HUES6 (cell line): ENCODE measurements at regions not wholly inside any gene's neighbourhood (a gene's known extent, or its start where the extent isn't known, plus 50 kb on each side); places are given as distances from the start of the nearest gene placed in this dataset.

Source experiments
- H3K27ac ChIP-seq: 2 replicates; pipeline ENCODE4 v1.7.0; 2013; ENCODE audit warnings: low read depth, mild to moderate bottlenecking, low read length, inconsistent platforms
- H3K27me3 ChIP-seq: 2 replicates; pipeline ENCODE4 v1.6.1; 2013; ENCODE audit warnings: low read length; ENCODE audit not compliant: control insufficient read depth, insufficient read depth
- H3K36me3 ChIP-seq: 2 replicates; pipeline ENCODE4 v1.6.1; 2013; ENCODE audit warnings: low read length; ENCODE audit not compliant: control insufficient read depth, insufficient read depth
- H3K4me1 ChIP-seq: 2 replicates; pipeline ENCODE4 v1.6.1; 2013; ENCODE audit warnings: low read length; ENCODE audit not compliant: control insufficient read depth, insufficient read depth
- H3K4me3 ChIP-seq: 2 replicates; pipeline ENCODE4 v1.5.1; 2013; ENCODE audit warnings: low read depth, low read length
- H3K9ac ChIP-seq: one replicate; pipeline ENCODE4 v1.6.1; 2013; ENCODE audit warnings: mild to moderate bottlenecking, low read length
- H3K9me3 ChIP-seq: 2 replicates; pipeline ENCODE4 v1.6.1; 2013; ENCODE audit warnings: low read depth, low read length; ENCODE audit not compliant: control insufficient read depth, insufficient read depth

DNA sequence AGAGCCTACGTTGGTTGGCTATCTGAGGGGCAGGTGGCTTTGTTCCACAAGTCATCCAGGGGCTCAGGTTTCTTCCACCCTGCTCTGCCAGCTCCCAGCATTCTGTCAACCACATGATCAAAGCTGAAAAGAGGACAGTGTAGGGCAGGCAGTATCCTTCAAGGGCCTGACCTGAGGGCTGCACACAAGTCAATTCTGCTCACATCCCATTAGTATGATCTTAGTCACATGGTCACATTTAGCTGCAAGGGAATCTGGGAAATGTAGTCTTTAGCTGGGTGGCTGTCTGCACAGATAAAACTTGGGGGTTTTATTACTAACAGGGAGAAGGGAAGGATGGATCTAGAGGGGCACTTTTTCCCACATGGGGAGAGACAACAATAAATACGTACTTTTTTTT, 97.3 kb downstream of the SALL1 start:
- H3K4me1 ChIP-seq, result peaks cover 4% of the 10 kb centered on the region; the same call in 1 of the 2 replicates
- H3K9me3 ChIP-seq, result no peaks in the 10 kb centered on the region
- no peak overlapping the region for H3K9ac ChIP-seq
- no peak overlapping the region for H3K27ac ChIP-seq
- peaks cover 9% of the 10 kb centered on the region for H3K27me3 ChIP-seq
- no peak overlapping the region for H3K4me3 ChIP-seq
- no peaks in the 10 kb centered on the region for H3K36me3 ChIP-seq

DNA sequence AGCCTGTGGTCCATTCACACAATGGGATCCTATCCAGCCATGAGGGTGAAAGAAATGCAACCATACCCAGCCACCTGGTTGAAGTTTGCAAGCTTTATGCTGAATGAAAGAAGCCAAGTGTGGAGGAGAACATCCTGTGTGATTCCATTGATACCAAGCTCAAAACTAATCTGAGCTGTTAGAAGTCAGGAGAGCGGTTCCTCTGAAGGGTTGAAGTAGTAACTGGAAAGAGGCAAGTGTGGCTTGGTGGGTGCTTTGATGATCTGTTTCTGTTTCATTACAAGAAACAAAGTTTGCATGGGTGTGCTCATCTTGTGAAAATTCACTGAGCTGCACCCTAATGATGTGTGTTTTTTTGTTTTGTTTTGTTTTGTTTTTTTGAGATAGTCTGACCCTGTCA, 99.4 kb downstream of the SALL1 start:
- Histone ChIP-seq H3K9ac (no peak overlapping the region), H3K4me3 (no peak overlapping the region), H3K36me3 (no peaks in the 10 kb centered on the region), H3K27ac (no peak overlapping the region), H3K9me3 (no peaks in the 10 kb centered on the region), H3K4me1 (peaks cover 10% of the 10 kb centered on the region; the same call in 1 of the 2 replicates), H3K27me3 (no peaks in the 10 kb centered on the region)

DNA sequence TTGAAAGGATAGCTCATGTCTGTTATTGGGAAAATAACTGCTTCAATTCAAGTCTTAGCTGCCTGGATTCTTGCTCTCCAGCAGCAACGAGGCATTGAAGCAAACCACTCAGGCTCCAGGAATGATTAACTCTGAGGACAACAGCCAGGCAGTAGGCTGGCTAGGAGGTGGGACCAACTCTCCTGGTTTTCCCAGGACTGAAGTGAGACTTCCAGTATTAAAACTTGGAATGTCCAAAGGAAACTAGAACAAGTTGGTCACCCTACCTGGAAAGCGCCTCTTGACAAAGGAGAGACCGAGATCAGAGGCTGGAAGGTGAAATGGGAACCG, 100.7 kb downstream of the SALL1 start:
- H3K4me3 ChIP-seq, result no peak overlapping the region
- H3K27me3 ChIP-seq, result no peaks in the 10 kb centered on the region
- H3K36me3 ChIP-seq, result no peaks in the 10 kb centered on the region
- H3K9me3 ChIP-seq, result no peaks in the 10 kb centered on the region
- no peak overlapping the region for H3K27ac ChIP-seq
- H3K9ac ChIP-seq, result no peak overlapping the region
- H3K4me1 ChIP-seq, result peaks cover 10% of the 10 kb centered on the region; the same call in 1 of the 2 replicates

DNA sequence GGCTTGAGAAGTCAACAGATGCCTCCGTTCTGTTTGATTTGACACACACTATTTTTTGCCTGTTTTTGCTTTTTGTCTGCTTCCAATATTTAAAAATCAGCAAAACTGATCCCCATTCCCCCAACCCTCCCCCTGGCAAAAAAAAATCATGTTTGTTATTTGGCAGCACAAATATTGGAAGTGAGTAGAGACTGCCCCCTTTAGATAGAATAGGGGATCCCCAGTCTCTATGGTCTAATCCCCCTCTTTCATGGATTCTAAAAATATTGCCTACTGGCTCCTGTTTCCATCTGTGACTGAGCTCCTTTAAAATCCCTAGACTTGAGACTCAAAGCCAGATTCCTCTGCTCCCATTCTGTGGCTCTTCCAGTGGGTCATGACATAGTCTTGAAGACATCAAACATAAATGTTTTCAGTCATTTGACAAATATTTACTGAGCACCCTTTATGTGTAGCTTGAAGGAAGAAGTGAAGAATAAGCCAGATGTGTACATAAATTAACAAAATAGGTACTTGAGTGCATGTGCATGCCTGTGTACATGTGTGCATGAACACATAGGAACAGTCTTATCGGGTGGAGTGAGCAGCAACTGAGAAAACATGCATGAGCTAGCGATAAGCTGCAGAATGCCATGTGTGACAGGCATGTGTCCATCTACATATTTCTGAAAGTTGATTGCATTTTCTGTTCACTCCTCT, 101.2 kb downstream of the SALL1 start:
- Histone ChIP-seq H3K9ac (no peak overlapping the region), H3K36me3 (no peaks in the 10 kb centered on the region), H3K4me3 (no peak overlapping the region), H3K4me1 (peaks cover 10% of the 10 kb centered on the region; the same call in 1 of the 2 replicates), H3K27me3 (no peaks in the 10 kb centered on the region), H3K9me3 (no peaks in the 10 kb centered on the region), H3K27ac (no peak overlapping the region)

DNA sequence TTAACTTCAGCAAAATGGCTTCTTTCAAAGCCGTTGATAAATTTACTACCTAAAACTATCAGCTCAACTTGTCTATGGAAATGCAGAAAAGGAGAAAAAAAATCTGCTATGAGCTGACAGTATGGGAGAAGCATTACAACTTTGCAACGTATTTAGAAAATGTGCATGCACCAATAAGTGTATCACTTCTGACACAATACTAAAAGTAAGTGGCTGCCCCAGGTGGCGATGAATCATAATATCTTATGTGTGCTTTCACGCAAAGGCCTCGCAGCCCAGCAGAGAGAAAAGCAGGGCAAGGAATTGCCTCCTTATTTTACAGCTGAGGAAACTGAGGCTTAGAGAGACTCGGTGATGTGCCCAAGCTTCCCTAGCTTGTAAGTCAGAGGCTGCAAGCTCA, 101.8 kb downstream of the SALL1 start:
- Histone ChIP-seq H3K36me3 (no peaks in the 10 kb centered on the region), H3K4me1 (peaks cover 10% of the 10 kb centered on the region; the same call in 1 of the 2 replicates), H3K9ac (no peak overlapping the region), H3K4me3 (no peak overlapping the region), H3K9me3 (no peaks in the 10 kb centered on the region), H3K27ac (no peak overlapping the region), H3K27me3 (no peaks in the 10 kb centered on the region)

DNA sequence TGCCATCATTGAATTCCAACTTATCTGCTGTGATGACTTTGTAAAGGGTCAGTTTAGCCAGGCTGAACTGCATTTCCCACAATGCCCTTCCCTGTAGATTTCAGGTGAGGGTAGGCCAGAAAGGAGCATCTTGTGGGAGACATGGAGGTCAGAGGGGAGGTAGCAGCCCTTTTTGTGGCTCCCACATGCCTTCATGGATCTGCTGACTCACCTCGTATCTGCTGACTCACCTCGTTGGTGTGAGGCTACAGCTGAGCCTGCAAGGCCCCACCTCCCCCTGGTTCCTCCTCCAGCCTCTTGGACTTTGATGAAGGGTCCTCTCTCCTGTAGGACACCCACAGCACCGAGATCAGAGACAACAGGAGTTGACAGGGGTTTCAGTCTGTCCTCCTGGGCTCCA, 102.5 kb downstream of the SALL1 start:
- Histone ChIP-seq H3K27ac (no peak overlapping the region), H3K4me1 (peaks cover 10% of the 10 kb centered on the region; the same call in 1 of the 2 replicates), H3K36me3 (no peaks in the 10 kb centered on the region), H3K9me3 (no peaks in the 10 kb centered on the region), H3K4me3 (no peak overlapping the region), H3K27me3 (no peaks in the 10 kb centered on the region), H3K9ac (no peak overlapping the region)

DNA sequence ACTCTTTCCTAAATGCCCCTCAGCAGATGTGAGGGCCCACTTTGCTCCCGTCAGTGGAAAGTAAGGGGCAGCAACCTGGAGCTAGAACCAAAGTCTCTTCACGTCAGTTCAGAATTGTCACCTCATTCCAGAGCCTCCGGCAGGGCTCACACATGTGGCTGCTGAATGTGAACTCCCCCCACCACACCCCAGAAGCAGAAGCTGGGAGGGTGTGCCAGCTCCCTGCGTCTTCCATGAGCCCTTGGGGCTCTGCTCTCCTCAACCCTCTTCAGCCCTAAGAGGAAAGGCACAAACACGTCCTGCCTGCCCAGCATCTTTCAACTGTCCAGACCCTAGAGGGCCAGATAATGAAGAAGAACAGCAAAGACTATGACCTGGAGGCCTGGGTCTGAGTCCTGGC, 105.3 kb downstream of the SALL1 start:
- Histone ChIP-seq H3K4me3 (no peak overlapping the region), H3K27ac (no peak overlapping the region), H3K9ac (no peak overlapping the region), H3K9me3 (no peaks in the 10 kb centered on the region), H3K27me3 (no peaks in the 10 kb centered on the region), H3K4me1 (peaks cover 10% of the 10 kb centered on the region; the same call in 1 of the 2 replicates), H3K36me3 (no peaks in the 10 kb centered on the region)

DNA sequence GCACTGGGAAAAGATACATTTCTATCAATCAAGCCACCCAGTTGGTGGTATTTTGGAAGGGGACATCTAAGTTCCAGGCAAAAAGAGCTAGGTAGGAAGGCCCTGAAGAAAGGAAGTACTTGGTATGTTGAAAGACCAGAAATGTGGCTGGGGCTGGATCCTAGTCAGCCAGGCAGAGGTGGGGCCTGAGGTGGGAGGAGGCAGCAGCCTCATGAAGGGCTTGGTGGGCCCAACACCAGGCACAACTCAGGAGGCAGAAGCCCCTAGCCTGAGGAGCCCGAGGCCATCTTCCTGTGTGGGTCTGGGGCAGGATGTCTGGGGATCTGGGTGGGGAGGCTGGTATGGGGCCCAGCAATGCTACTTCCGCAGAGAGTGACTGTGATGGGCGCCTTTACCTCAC, 105.9 kb downstream of the SALL1 start:
- Histone ChIP-seq H3K9me3 (no peaks in the 10 kb centered on the region), H3K27ac (no peak overlapping the region), H3K4me3 (no peak overlapping the region), H3K36me3 (no peaks in the 10 kb centered on the region), H3K9ac (no peak overlapping the region), H3K4me1 (peaks cover 10% of the 10 kb centered on the region; the same call in 1 of the 2 replicates), H3K27me3 (no peaks in the 10 kb centered on the region)

DNA sequence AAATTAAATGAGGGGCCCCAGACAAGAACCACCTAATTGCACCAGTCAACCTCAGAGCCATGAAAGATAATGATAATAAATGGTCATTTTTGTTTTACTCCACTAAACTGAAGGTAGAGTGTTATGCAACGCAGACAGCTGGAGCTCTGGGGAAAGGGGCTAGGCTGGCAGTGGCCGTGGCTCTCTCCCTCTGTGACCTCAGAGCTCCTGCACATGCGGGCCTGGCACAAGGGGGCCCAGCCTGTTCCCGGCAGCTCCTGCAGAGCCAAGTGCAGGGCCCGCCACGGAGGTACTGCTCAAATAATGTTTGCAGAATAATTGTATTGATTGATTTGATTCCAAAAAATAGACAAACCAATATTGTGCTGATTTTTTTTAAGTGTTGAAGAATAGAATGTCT, 109.5 kb downstream of the SALL1 start:
- Histone ChIP-seq H3K9ac (no peak overlapping the region), H3K4me3 (no peak overlapping the region), H3K27me3 (no peaks in the 10 kb centered on the region), H3K9me3 (no peaks in the 10 kb centered on the region), H3K36me3 (no peaks in the 10 kb centered on the region), H3K27ac (no peak overlapping the region), H3K4me1 (peaks cover 5% of the 10 kb centered on the region; the same call in 1 of the 2 replicates)

DNA sequence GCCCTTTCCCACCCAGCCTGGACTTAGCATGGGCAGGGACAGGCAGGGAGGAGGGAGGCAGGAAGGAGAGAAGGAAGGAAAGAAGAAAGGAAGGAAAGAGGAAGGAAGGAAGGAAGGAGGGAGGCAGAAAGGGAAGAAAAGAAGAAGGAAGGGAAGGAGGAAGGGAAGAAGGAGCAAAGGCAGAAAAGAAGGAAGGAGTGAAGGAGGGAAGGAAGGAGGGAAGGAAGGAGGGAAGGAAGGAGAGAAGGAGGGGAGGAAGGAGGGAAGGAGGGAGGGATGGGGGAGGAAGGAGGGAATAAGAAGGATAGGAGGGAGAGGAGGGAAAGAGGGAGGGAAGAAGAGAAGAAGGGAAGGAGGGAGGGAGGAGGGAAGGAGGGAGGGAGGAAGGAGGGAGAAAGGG, 110.4 kb downstream of the SALL1 start:
- H3K27ac ChIP-seq, result no peak overlapping the region
- no peaks in the 10 kb centered on the region for H3K36me3 ChIP-seq
- no peaks in the 10 kb centered on the region for H3K9me3 ChIP-seq
- H3K9ac ChIP-seq, result no peak overlapping the region
- no peaks in the 10 kb centered on the region for H3K27me3 ChIP-seq
- H3K4me1 ChIP-seq, result peaks cover 5% of the 10 kb centered on the region; the same call in 1 of the 2 replicates
- H3K4me3 ChIP-seq, result no peak overlapping the region

DNA sequence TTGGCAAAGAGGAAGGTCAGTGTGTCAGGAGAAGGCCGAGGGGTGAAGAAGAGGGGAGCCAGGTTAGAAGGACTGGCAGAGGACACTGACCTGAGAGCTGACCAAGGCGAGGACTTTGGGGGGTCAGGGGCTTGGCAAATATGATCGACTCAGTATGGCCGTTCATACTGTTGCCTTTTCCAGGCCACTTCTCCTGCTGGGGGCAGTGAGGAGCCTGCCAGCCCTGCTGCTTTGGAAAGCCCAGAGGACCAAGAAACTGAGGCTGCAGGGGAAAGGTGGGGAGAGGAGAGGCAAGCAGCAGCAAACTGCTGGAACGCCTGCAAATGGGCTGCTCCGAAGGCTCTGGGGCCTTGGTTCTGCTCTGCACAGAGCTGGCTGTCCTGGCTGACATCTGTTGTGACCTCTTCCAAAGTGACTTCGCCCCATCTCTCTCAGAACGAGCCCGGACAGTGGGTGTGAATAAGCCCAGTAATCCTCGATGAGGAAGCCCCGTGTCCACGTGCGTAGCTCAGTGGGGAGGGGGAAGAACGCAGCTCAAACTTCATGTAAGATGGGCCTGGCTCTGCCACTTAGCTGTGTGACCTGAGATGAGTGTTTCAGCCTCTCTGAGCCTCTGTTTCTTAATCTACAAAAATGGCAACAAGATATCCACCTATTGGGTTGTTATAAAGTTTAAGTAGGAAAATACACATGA, 111.3 kb downstream of the SALL1 start:
- Histone ChIP-seq H3K27me3 (no peaks in the 10 kb centered on the region), H3K36me3 (no peaks in the 10 kb centered on the region), H3K27ac (no peak overlapping the region), H3K9me3 (no peaks in the 10 kb centered on the region), H3K4me1 (peaks cover 10% of the 10 kb centered on the region), H3K9ac (no peak overlapping the region), H3K4me3 (no peak overlapping the region)
